ENCODE measurements at regions not wholly inside any gene's neighbourhood (a gene's known extent, or its start where the extent isn't known, plus 50 kb on each side); places are given as distances from the start of the nearest gene placed in this dataset.

DNA sequence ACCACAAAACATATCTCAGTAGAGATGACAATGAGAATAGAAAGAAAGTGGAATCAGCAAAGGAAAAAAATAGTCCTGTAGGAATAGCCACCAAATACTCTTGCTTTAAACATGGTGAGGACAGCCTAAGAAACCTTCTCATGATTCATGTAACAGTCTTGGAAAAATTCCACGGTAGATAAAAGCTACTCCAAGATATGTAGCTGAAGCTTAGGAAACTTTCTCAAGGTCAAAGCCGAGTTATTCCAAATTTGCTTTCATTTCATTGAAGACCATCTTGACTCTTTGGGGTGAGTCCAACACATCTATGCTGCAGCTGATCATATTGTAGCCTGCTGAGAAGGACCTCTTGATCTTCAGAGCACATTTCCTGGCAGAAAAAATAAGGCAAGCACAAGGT is 157.6 kb downstream of the PAH start:
- H4K20me1 ChIP-seq (ENCODE audit: low read depth) = no peaks in the 10 kb centered on the region
- no peaks in the 10 kb centered on the region for H3K27me3 Mint-ChIP-seq (ENCODE audit: insufficient read depth, low read depth)
- H3K79me2 ChIP-seq (ENCODE audit: low read depth) = no peaks in the 10 kb centered on the region
- no peaks in the 10 kb centered on the region for H3K36me3 Mint-ChIP-seq
- H3K27ac Mint-ChIP-seq = no peak overlapping the region
- H3K9me3 Mint-ChIP-seq = no peaks in the 10 kb centered on the region
- H3K4me1 ChIP-seq = no peaks in the 10 kb centered on the region
- no peaks in the 10 kb centered on the region for H3K36me3 ChIP-seq
- H3K4me3 Mint-ChIP-seq = no peak overlapping the region
- no peak overlapping the region for H3K27ac ChIP-seq
- no peak overlapping the region for H3K9ac ChIP-seq
- no peaks in the 10 kb centered on the region for H3K9me3 ChIP-seq (ENCODE audit: low read depth)
- no peak overlapping the region for H3K4me3 ChIP-seq
- DNase-seq (ENCODE audit: low spot score) = no peak
- TF ChIP-seq EZH2phosphoT487 (IDR thresholded peaks at IDR 0.05) (no peak), EZH2 (IDR thresholded peaks at IDR 0.05) (no peak), CTCF (IDR thresholded peaks at IDR 0.05) (no peak)
- no peak overlapping the region for H2AFZ ChIP-seq (replicated peaks)
- no peaks in the 10 kb centered on the region for H3K27me3 ChIP-seq
- H3K4me1 Mint-ChIP-seq = peaks cover 6% of the 10 kb centered on the region
- H3K4me2 ChIP-seq = no peak overlapping the region
- no peaks in the 10 kb centered on the region for H3F3A ChIP-seq (ENCODE audit: low read depth)

DNA sequence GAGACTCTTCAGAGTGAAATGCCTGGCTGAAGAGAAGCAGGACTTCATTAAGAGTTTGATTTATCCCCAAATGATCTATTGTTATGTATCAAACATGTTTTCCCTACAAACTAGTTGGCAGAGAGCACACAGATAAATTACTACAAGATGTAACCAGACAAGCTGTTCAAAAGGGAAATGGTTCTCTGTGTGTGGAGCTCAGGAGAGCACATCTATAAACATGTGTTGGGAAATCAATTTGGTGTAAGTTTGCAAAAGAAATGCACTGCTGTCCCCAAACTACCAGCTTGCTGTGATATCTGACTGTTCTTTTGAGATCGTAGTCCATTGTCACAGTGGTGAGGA is 159.2 kb downstream of the PAH start:
- H3K27ac ChIP-seq = no peak overlapping the region
- H2AFZ ChIP-seq (replicated peaks) = no peak overlapping the region
- no peaks in the 10 kb centered on the region for H3F3A ChIP-seq (ENCODE audit: low read depth)
- H3K4me1 ChIP-seq = no peaks in the 10 kb centered on the region
- no peaks in the 10 kb centered on the region for H3K27me3 ChIP-seq
- H3K4me3 ChIP-seq = no peak overlapping the region
- no peaks in the 10 kb centered on the region for H3K27me3 Mint-ChIP-seq (ENCODE audit: insufficient read depth, low read depth)
- DNase-seq (ENCODE audit: low spot score) = no peak
- H3K4me1 Mint-ChIP-seq = peaks cover 2% of the 10 kb centered on the region
- no peak overlapping the region for H3K27ac Mint-ChIP-seq
- TF ChIP-seq CTCF (IDR thresholded peaks at IDR 0.05) (no peak), EZH2 (IDR thresholded peaks at IDR 0.05) (no peak), EZH2phosphoT487 (IDR thresholded peaks at IDR 0.05) (no peak)
- no peak overlapping the region for H3K9ac ChIP-seq
- no peak overlapping the region for H3K4me3 Mint-ChIP-seq
- H3K79me2 ChIP-seq (ENCODE audit: low read depth) = no peaks in the 10 kb centered on the region
- H3K9me3 Mint-ChIP-seq = no peaks in the 10 kb centered on the region
- H3K36me3 ChIP-seq = no peaks in the 10 kb centered on the region
- H4K20me1 ChIP-seq (ENCODE audit: low read depth) = no peaks in the 10 kb centered on the region
- no peaks in the 10 kb centered on the region for H3K9me3 ChIP-seq (ENCODE audit: low read depth)
- no peak overlapping the region for H3K4me2 ChIP-seq
- no peaks in the 10 kb centered on the region for H3K36me3 Mint-ChIP-seq

GRCh38 chr12:102757154-102757881 is 159.7 kb downstream of the PAH start:
- H3K9me3 Mint-ChIP-seq = no peaks in the 10 kb centered on the region
- no peak for DNase-seq (ENCODE audit: low spot score)
- no peak overlapping the region for H3K4me2 ChIP-seq
- H3K4me3 ChIP-seq = no peak overlapping the region
- H3K4me1 Mint-ChIP-seq = no peaks in the 10 kb centered on the region
- no peaks in the 10 kb centered on the region for H3K9me3 ChIP-seq (ENCODE audit: low read depth)
- H3K27ac ChIP-seq = no peak overlapping the region
- no peaks in the 10 kb centered on the region for H3K36me3 Mint-ChIP-seq
- no peak overlapping the region for H3K9ac ChIP-seq
- no peaks in the 10 kb centered on the region for H4K20me1 ChIP-seq (ENCODE audit: low read depth)
- no peak overlapping the region for H3K4me3 Mint-ChIP-seq
- no peaks in the 10 kb centered on the region for H3F3A ChIP-seq (ENCODE audit: low read depth)
- no peaks in the 10 kb centered on the region for H3K79me2 ChIP-seq (ENCODE audit: low read depth)
- H3K27me3 ChIP-seq = no peaks in the 10 kb centered on the region
- no peak overlapping the region for H2AFZ ChIP-seq (replicated peaks)
- no peaks in the 10 kb centered on the region for H3K36me3 ChIP-seq
- TF ChIP-seq EZH2 (IDR thresholded peaks at IDR 0.05) (no peak), CTCF (IDR thresholded peaks at IDR 0.05) (no peak), EZH2phosphoT487 (IDR thresholded peaks at IDR 0.05) (no peak)
- no peak overlapping the region for H3K27ac Mint-ChIP-seq
- H3K27me3 Mint-ChIP-seq (ENCODE audit: insufficient read depth, low read depth) = no peaks in the 10 kb centered on the region
- no peaks in the 10 kb centered on the region for H3K4me1 ChIP-seq

Measured in neural progenitor cell (in vitro differentiated cells).